ENCODE measurements at regions not wholly inside any gene's neighbourhood (a gene's known extent, or its start where the extent isn't known, plus 50 kb on each side); places are given as distances from the start of the nearest gene placed in this dataset.

GRCh38 chr6:134603561-134603960 is 285.6 kb upstream of the SGK1 start:
- Histone ChIP-seq H3K27ac (no peak overlapping the region), H3K4me1 (peaks cover 0 to 18% (median 4%) of the 10 kb centered on the region in 3 donors), H3K27me3 (no peaks in the 10 kb centered on the region), H3K9me3 (peaks cover 0 to 6% (median 4%) of the 10 kb centered on the region in 3 donors), H3K36me3 (no peaks in the 10 kb centered on the region), H3K4me3 (no peak overlapping the region)
- intact Hi-C loops (cut with DNase I) = no loop called here
- no peak for DNase-seq
- TF ChIP-seq POLR2A (IDR thresholded peaks at IDR 0.05) = no peak
- TF ChIP-seq, protein P1, sequence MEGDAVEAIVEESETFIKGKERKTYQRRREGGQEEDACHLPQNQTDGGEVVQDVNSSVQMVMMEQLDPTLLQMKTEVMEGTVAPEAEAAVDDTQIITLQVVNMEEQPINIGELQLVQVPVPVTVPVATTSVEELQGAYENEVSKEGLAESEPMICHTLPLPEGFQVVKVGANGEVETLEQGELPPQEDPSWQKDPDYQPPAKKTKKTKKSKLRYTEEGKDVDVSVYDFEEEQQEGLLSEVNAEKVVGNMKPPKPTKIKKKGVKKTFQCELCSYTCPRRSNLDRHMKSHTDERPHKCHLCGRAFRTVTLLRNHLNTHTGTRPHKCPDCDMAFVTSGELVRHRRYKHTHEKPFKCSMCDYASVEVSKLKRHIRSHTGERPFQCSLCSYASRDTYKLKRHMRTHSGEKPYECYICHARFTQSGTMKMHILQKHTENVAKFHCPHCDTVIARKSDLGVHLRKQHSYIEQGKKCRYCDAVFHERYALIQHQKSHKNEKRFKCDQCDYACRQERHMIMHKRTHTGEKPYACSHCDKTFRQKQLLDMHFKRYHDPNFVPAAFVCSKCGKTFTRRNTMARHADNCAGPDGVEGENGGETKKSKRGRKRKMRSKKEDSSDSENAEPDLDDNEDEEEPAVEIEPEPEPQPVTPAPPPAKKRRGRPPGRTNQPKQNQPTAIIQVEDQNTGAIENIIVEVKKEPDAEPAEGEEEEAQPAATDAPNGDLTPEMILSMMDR (IDR thresholded peaks at IDR 0.05) = no peak
- WGBS, 2 donors = 80 to 84% methylated on average over 4 of the region's 4 CpGs

GRCh38 chr6:134602123-134602522 is 284.2 kb upstream of the SGK1 start:
- DNase-seq = no peak
- no peak overlapping the region for H3K27ac ChIP-seq
- no peak for TF ChIP-seq POLR2A (IDR thresholded peaks at IDR 0.05)
- TF ChIP-seq, protein P1 (IDR thresholded peaks at IDR 0.05) = no peak
- WGBS, 2 donors = 15 to 33% methylated on average over 1 of the region's 1 CpG
- peaks cover 0 to 18% (median 4%) of the 10 kb centered on the region in 3 donors for H3K4me1 ChIP-seq
- intact Hi-C loops (cut with DNase I) = no loop called here
- H3K27me3 ChIP-seq = no peaks in the 10 kb centered on the region
- H3K4me3 ChIP-seq = no peak overlapping the region
- peaks cover 0 to 6% (median 4%) of the 10 kb centered on the region in 3 donors for H3K9me3 ChIP-seq
- H3K36me3 ChIP-seq = no peaks in the 10 kb centered on the region

GRCh38 chr6:134600671-134601070 is 282.8 kb upstream of the SGK1 start:
- Histone ChIP-seq H3K9me3 (peaks cover 0 to 6% (median 4%) of the 10 kb centered on the region in 3 donors), H3K4me1 (peaks cover 0 to 18% (median 4%) of the 10 kb centered on the region in 3 donors), H3K27me3 (no peaks in the 10 kb centered on the region), H3K36me3 (no peaks in the 10 kb centered on the region), H3K4me3 (no peak overlapping the region), H3K27ac (no peak overlapping the region)
- intact Hi-C loops (cut with DNase I) = no loop called here
- 72 to 91% methylated on average over 7 of the region's 7 CpGs for WGBS, 2 donors
- DNase-seq = no peak
- TF ChIP-seq POLR2A (IDR thresholded peaks at IDR 0.05) = no peak
- TF ChIP-seq, protein P1 (IDR thresholded peaks at IDR 0.05) = no peak

- 96 to 97% methylated on average over 3 of the region's 3 CpGs for WGBS, 2 donors
- Histone ChIP-seq H3K27me3 (no peaks in the 10 kb centered on the region), H3K27ac (no peak overlapping the region), H3K9me3 (peaks cover 0 to 6% (median 4%) of the 10 kb centered on the region in 3 donors), H3K36me3 (no peaks in the 10 kb centered on the region), H3K4me1 (peaks cover 0 to 24% (median 4%) of the 10 kb centered on the region in 3 donors), H3K4me3 (no peak overlapping the region)
- intact Hi-C loops (cut with DNase I) = no loop called here
- no peak for TF ChIP-seq POLR2A (IDR thresholded peaks at IDR 0.05)
- TF ChIP-seq, protein P1 (IDR thresholded peaks at IDR 0.05) = no peak
- no peak for DNase-seq
Observed at GRCh38 chr6:134599079-134599478, 281.2 kb upstream of the SGK1 start.

GRCh38 chr6:134596191-134596590 is 278.3 kb upstream of the SGK1 start:
- no peak for DNase-seq
- TF ChIP-seq POLR2A (IDR thresholded peaks at IDR 0.05) = no peak
- TF ChIP-seq, protein P1 (IDR thresholded peaks at IDR 0.05) = no peak
- Histone ChIP-seq H3K27me3 (no peaks in the 10 kb centered on the region), H3K9me3 (peaks cover 0 to 6% (median 4%) of the 10 kb centered on the region in 3 donors), H3K4me1 (peaks cover 0 to 22% (median 11%) of the 10 kb centered on the region in 3 donors), H3K36me3 (no peaks in the 10 kb centered on the region), H3K27ac (no peak overlapping the region), H3K4me3 (no peak overlapping the region)
- WGBS, 2 donors = 86 to 100% methylated on average over 1 of the region's 1 CpG
- intact Hi-C loops (cut with DNase I) = no loop called here
